GM21619 (cell line): ENCODE measurements at regions not wholly inside any gene's neighbourhood (a gene's known extent, or its start where the extent isn't known, plus 50 kb on each side); places are given as distances from the start of the nearest gene placed in this dataset.
"Not testable (repeated sequence)": the region's sequence is repeated elsewhere in the genome, so short reads cannot be mapped to it uniquely, and the experiment has no call there.

Source experiments
- ATAC-seq: cut with Tn5 transposase; IDR thresholded peaks from one replicate; pipeline ENCODE4 v1.9.1; 2021; ENCODE audit not compliant: unreplicated experiment

- no peak for ATAC-seq
Observed at GRCh38 chr6:79394690-79395089, 142.5 kb downstream of the LCA5 start.

GRCh38 chr6:79392094-79392493, 145.1 kb downstream of the LCA5 start:
- no peak for ATAC-seq

GRCh38 chr6:79391480-79391879, 145.8 kb downstream of the LCA5 start:
- no peak for ATAC-seq

GRCh38 chr6:79385893-79386292, 151.3 kb downstream of the LCA5 start:
- no peak for ATAC-seq

GRCh38 chr6:79385333-79385732, 150.9 kb upstream of the HMGN3 start:
- no peak for ATAC-seq

- ATAC-seq: no peak
Observed at GRCh38 chr6:79384845-79385244, 150.4 kb upstream of the HMGN3 start.

GRCh38 chr6:79378957-79379356, 144.5 kb upstream of the HMGN3 start:
- no peak for ATAC-seq

GRCh38 chr6:79377888-79378348, 143.4 kb upstream of the HMGN3 start:
- ATAC-seq: no peak

GRCh38 chr6:79377047-79377446, 142.6 kb upstream of the HMGN3 start:
- ATAC-seq: no peak

GRCh38 chr6:79375635-79376337, 141.3 kb upstream of the HMGN3 start:
- no peak for ATAC-seq

- ATAC-seq: no peak
Observed at GRCh38 chr6:79374308-79374707, 139.8 kb upstream of the HMGN3 start.

- no peak for ATAC-seq
Observed at GRCh38 chr6:79373880-79374279, 139.4 kb upstream of the HMGN3 start.

- ATAC-seq: no peak
Observed at GRCh38 chr6:79373246-79373645, 138.8 kb upstream of the HMGN3 start.

GRCh38 chr6:79372757-79373156, 138.3 kb upstream of the HMGN3 start:
- no peak for ATAC-seq

- no peak for ATAC-seq
Observed at GRCh38 chr6:79369026-79369425, 134.5 kb upstream of the HMGN3 start.

GRCh38 chr6:79363441-79363840, 129.0 kb upstream of the HMGN3 start:
- not testable (repeated sequence) for ATAC-seq

- ATAC-seq: not testable (repeated sequence)
Observed at GRCh38 chr6:79361074-79361473, 126.6 kb upstream of the HMGN3 start.

- no peak for ATAC-seq
Observed at GRCh38 chr6:79353226-79353625, 118.7 kb upstream of the HMGN3 start.

- ATAC-seq: no peak
Observed at GRCh38 chr6:79338493-79338892, 104.0 kb upstream of the HMGN3 start.

- ATAC-seq: peak; percentile 90
Observed at GRCh38 chr6:79335133-79335674, 100.7 kb upstream of the HMGN3 start.

- ATAC-seq: no peak
Observed at GRCh38 chr6:79334674-79335073, 100.2 kb upstream of the HMGN3 start.

- ATAC-seq: no peak
Observed at GRCh38 chr6:79330704-79331103, 96.2 kb upstream of the HMGN3 start.

GRCh38 chr6:79313254-79313653, 78.8 kb upstream of the HMGN3 start:
- ATAC-seq: no peak
